Activated naive CD4-positive, alpha-beta T cell treated with anti-CD3 and anti-CD28 coated beads, Interleukin-2, amount 50 U/mL, for 72 hours (primary cell): ENCODE measurements at regions not wholly inside any gene's neighbourhood (a gene's known extent, or its start where the extent isn't known, plus 50 kb on each side); places are given as distances from the start of the nearest gene placed in this dataset.

Experiments
- ATAC-seq, 2 donors: fragments of 150-1000 bp; cut with Tn5 transposase; 2 replicates each; pipeline ENCODE4 v1.10.0; 2021; ENCODE audit warnings: mild to moderate bottlenecking in 2 of 2, moderate library complexity in 2 of 2
- DNase-seq, 2 donors: peaks; one replicate each; pipeline ENCODE4 v3.0.0; 2021 to 2022; ENCODE audit warnings: low spot score in 2 of 2
- H3K27ac Mint-ChIP-seq, 2 donors: one replicate each; pipeline ENCODE4 v1.8.0; 2022; ENCODE audit warnings: mild to moderate bottlenecking in 2 of 2, mixed read lengths in 2 of 2
- H3K36me3 Mint-ChIP-seq, 2 donors: one replicate each; pipeline ENCODE4 v1.8.0; 2022; ENCODE audit warnings: mixed read lengths in 2 of 2
- H3K9me3 Mint-ChIP-seq, 2 donors: one replicate each; pipeline ENCODE4 v1.8.0; 2022; ENCODE audit warnings: mixed read lengths in 2 of 2

GRCh38 chr18:57278933-57279332, 73.4 kb upstream of the ST8SIA3 start:
- Mint-ChIP-seq H3K27ac (no peak overlapping the region), H3K9me3 (no peaks in the 10 kb centered on the region), H3K36me3 (no peaks in the 10 kb centered on the region)
- DNase-seq (no peak), ATAC-seq (no peak)

- DNase-seq (no peak), ATAC-seq (no peak)
- H3K9me3 Mint-ChIP-seq: no peaks in the 10 kb centered on the region
- no peaks in the 10 kb centered on the region for H3K36me3 Mint-ChIP-seq
- no peak overlapping the region for H3K27ac Mint-ChIP-seq
Measured at GRCh38 chr18:57281519-57281918, 70.8 kb upstream of the ST8SIA3 start.

DNA sequence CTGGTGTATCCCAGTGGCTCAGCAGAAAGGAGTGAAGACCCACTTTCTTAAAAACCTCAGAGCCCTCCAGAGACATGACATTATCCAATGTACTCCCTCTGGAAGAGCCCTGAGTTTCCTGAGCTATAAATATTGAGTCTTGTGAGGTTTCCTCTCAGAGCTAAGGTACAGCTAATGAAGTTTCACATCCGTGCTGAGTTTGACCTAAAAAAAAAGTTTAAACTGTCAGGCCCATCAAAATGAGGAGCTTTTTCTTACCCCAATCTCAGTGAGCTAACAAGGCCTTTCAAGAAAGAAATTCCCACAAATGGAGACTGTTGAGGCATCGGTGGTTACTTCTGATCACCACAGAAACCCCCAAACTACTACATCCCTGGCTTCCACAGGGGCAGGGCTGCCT, 65.4 kb upstream of the ST8SIA3 start:
- peaks cover 15% of the 10 kb centered on the region in 2 donors for H3K9me3 Mint-ChIP-seq
- no peak overlapping the region for H3K27ac Mint-ChIP-seq
- DNase-seq (no peak), ATAC-seq (no peak)
- H3K36me3 Mint-ChIP-seq: no peaks in the 10 kb centered on the region

DNA sequence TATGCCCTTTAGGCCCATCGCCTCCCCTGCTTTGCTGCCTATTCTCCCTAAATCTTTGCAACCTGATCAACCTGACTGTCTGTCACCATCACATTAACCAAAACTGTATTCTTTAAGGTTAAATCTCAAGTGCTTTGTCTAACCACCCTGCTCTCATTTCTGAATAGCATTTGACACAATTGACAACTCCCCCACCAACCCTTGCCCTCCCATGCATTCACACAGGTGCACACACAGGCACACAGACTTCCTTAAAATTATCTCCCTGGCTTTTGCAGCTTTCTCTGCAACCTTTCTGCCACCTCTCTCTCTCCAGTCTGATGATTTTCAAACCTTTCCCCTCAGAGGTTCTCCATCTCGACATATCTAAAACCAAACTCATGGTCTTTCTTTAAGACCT, 64.6 kb upstream of the ST8SIA3 start:
- Mint-ChIP-seq H3K36me3 (no peaks in the 10 kb centered on the region), H3K9me3 (peaks cover 15% of the 10 kb centered on the region in 2 donors)

GRCh38 chr18:57294547-57294946, 57.8 kb upstream of the ST8SIA3 start:
- no peaks in the 10 kb centered on the region for H3K36me3 Mint-ChIP-seq

More for the DNA sequence above, 64.6 kb upstream of the ST8SIA3 start:
- DNase-seq: no peak
- ATAC-seq: no peak
- no peak overlapping the region for H3K27ac Mint-ChIP-seq

DNA sequence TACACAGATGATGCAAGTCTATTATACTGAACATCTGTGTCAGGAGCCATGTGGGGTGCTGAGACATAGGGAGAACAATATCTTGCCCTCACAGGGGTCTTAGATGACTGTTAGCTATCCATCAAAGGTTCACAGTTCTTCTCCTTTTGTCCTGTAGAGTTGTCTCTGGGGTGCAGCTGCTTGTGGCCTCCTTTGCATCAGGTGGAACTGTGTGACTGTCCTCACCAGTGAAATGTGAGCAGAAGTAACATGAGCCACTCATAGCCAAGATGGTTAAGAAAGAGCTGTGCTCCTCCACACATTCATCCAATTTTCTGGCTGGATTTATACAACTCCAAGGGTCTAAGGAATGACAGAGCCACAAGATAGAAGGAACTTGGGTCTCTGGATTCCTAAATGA, 56.0 kb upstream of the ST8SIA3 start:
- ATAC-seq (no peak), DNase-seq (no peak)
- Mint-ChIP-seq H3K27ac (no peak overlapping the region), H3K36me3 (no peaks in the 10 kb centered on the region), H3K9me3 (no peaks in the 10 kb centered on the region)

More at GRCh38 chr18:57294547-57294946, 57.8 kb upstream of the ST8SIA3 start:
- peaks cover 0 to under 1% of the 10 kb centered on the region in 2 donors for H3K9me3 Mint-ChIP-seq
- H3K27ac Mint-ChIP-seq: no peak overlapping the region
- ATAC-seq (no peak), DNase-seq (no peak)

GRCh38 chr18:57297306-57297705, 55.1 kb upstream of the ST8SIA3 start:
- no peaks in the 10 kb centered on the region for H3K9me3 Mint-ChIP-seq
- no peak for DNase-seq
- H3K36me3 Mint-ChIP-seq: no peaks in the 10 kb centered on the region
- H3K27ac Mint-ChIP-seq: no peak overlapping the region
- ATAC-seq: no peak

- DNase-seq: no peak
- Mint-ChIP-seq H3K36me3 (no peaks in the 10 kb centered on the region), H3K9me3 (peaks cover 0 to 4% of the 10 kb centered on the region in 2 donors), H3K27ac (no peak overlapping the region)
- no peak for ATAC-seq
Measured at GRCh38 chr18:57299931-57300330, 52.4 kb upstream of the ST8SIA3 start.

DNA sequence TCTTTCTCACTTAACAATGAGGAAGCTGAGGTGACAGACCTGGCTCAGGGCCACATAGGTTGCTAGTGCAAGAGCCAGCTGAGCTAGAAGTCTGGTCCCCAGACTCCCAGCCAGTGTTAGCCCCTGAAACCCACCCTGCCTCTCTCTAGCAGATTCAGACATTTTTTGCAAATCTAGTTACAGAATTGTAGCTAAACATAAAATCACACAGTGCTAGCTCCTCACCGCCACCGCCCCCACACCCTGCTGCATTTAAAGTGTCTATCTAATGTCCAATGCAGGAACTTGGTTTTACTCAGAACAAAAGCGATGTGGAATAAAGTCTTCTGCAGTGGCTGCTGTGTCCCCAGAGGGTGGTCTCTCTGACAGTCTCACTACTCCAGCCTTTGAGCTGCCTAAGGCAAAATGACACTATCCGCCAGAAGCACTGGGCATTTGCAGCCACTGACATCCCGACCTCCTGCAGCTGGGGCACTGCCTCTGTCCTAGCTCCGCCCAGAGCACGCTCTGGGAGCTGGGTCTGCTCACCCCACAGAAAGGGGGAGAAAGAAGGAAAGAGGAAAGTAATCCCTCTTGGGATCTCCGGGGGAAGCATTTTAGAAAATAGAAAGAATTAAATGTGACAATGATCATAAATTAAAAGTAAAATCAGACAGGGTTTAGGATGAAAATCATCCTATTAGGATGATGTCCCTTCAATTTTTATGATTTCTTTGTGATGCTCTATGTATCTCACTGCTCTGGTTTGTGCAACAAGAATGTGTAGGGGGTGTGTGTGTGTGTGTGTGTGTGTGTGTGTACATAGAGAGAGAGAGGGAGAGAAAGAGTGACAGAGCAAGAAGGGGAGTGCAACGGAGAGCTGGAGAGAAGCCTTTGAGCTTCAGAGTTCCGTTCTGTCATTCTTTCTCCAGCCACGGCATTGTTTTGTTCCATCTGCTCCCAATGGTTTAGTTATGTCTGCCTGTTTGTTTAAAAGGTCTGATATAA, 50.5 kb upstream of the ST8SIA3 start:
- H3K27ac Mint-ChIP-seq: no peak overlapping the region
- peaks cover 0 to 4% of the 10 kb centered on the region in 2 donors for H3K9me3 Mint-ChIP-seq
- DNase-seq (no peak), ATAC-seq (no peak)
- no peaks in the 10 kb centered on the region for H3K36me3 Mint-ChIP-seq
